Effector CD8-positive, alpha-beta T cell (primary cell): ENCODE measurements at regions not wholly inside any gene's neighbourhood (a gene's known extent, or its start where the extent isn't known, plus 50 kb on each side); places are given as distances from the start of the nearest gene placed in this dataset.

Experiments
- DNase-seq: peaks from one replicate; lab custom pipeline; 2025; lab: John Stamatoyannopoulos, UW

DNA sequence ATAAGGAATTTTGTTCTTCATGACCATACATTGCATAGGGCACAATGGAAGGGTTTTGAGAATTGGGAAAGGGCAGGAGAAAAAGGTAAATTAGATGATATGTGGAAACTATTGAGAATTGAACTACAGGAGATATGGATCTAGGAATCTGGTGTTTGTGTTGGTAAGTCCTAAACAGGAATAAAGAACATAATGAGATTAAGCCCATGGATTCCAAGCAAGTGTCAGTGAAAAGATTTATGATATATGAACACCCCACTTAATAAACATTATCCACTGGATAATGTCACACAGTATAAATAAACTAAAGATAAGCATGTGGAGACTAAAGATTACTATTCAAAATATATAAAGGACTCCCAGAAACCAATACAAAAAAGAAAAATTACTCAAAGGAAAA is 98.2 kb downstream of the TNFSF18 start:
- no peak for DNase-seq

DNA sequence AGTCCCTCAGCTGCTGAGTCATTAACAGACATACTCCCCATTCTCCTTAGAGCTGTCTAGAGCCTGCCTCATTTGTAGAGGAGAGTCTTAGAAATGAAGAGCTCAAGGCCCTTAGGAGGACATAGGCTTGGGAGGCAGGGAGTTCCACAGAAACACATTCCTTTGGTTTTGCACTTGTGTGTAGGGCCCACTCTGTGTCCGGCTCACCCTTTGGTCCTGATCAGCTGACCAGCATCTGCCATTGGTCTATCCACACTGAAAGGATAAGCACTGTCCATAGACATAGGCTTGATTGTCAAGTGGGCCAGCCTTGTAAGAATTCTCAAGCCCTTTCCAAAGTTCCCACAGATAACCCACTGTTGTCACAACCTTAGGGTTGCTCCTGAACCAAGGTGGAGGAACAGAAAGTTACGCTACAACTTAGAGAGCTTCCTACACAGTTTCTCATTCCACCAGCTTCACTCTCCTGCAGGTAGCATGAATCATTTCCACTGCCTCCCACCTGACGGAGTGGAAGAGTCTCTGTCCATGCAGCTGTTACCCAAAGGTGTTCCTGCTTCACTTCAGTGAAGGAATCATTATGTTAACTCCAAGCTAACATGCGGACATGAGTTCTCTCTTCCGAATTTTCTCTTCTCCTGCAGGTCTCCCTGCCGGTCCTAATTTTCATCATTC is 96.1 kb downstream of the TNFSF18 start:
- no peak for DNase-seq

DNA sequence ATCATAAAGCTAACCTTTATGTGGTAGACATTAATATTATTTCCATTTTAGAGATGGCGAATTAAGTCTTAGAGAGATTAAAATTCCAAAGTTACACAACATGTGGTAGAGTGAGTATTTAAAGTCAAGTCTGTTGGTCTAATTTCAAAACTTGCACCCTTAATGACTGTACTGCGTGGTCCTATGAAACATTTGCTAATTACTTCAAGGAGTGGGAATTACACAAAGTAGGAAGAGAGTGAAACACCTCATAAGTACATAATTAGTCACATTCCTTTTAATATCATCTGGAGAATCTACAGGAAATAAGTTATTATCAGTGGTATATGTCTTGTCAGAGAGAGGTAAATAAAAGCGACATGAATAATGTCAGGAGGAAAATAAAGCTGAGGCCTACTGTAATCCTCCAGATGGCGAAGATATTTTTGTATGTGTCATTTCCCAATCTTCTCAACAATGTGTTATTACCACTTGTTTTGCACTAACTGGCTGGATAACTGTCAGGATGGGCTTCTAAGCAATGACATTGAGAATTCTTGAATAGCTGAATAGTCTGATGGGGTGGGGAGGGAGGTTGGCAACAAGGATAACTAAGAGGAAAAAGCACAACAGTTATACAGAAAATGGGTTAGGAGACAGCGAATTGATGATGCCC is 95.5 kb downstream of the TNFSF18 start:
- DNase-seq = no peak

DNA sequence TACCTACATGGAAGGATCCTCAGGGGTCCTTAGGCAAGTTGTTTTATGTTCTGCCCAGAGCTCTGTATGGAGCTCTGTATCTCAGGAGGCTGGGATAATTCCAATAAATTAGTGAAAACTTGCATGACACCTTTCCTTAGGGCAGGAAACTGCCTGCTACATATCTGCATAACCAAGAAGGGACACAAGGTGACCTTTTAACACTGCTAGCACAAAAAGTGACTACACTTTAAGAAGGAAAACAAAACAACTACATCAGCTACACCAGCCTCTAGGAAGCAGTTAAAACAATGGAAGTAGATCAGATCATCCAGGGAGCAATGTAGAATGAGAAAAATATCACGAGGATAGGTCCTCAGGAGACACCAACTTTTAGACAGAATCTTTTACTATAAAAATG is 93.9 kb downstream of the TNFSF18 start:
- no peak for DNase-seq

DNA sequence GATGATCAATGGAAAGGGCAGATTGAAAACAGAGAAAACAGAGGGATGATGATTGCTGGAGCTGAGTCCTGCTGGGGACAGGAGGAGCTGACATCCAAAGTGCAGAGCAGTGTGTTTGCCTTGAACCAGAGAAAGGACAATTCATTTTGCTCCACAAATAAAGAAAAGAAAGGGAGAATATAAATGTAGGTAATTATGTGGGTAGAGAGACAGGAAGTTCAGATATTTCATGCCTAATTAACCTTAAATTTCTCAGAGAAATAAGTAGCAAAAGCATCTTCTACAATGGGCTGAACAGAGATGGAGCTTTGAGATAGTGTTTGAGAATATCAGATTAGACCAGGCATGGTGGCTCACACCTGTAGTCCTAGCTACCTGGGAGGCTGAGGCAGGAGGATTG is 93.2 kb downstream of the TNFSF18 start:
- DNase-seq = no peak

DNA sequence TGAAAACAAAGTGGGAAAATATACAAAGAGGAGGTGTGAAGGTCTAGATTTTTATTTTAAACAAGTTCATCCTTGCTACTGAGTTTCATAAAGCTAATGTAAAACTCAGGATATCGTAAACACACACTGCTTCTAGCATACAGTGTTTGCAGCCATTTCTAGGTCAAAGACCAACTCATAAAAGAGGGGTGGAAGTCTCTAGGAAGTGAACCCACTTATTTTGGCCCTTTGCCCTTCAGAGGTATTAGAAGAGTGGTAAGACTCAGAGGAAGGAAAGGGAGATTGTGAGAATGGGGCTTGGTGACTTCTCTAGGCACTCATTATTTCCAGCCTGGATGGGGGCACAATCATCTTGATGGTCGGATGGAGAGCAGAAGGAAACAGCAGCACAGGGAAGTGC is 91.2 kb downstream of the TNFSF18 start:
- no peak for DNase-seq

DNA sequence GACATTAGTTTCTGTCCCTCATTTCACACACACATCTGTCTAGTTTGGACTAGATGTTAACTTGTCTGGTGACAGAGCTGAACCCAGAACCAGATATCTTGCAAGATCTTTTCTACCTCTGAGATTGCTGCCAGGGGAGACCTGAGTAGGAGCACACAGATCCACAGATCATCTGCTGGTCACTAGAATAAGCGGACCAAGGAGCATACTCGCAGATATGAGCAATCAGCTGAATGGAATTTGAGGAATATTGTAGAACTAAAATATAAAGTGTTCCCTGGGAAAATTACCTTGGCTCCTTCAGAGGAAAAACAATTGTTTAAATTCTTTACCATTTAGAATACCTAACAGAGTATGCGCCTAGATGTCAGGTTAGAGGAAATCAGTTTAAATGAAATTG is 90.7 kb downstream of the TNFSF18 start:
- DNase-seq = no peak

DNA sequence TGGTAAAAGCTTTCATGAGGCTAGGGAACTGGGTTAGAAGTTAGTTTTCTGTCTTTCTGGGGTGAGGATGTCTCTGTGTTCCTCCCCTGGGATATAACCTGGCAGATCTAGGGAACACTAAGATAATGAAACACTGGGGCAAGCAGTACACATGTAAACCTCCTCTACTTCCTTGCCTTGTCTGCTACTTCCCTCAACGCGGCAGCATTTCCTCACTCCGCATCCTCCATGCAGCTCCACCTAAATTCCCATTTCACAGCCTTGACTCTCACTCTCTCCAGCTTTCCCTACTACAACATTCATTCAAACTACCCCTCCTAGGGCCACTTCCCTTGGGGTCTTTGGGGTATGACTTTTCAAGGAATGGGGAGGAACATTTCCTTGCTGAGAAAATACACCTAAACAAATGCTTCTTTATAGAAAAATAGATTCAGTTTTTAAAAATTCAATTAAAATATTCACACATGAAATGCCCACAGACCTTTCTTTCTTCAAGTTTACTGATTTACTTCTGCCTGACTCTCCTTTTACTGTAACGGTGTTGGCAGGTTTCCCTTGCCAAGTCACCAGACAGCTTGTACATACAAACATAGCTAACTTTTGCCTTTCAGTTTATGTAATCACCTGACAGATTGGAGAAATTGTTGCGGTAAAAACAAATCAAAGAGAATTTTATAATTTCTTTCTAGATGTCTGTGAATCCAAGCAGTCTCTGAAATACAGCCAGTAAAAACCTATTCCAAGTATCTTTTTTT is 90.1 kb downstream of the TNFSF18 start:
- no peak for DNase-seq

DNA sequence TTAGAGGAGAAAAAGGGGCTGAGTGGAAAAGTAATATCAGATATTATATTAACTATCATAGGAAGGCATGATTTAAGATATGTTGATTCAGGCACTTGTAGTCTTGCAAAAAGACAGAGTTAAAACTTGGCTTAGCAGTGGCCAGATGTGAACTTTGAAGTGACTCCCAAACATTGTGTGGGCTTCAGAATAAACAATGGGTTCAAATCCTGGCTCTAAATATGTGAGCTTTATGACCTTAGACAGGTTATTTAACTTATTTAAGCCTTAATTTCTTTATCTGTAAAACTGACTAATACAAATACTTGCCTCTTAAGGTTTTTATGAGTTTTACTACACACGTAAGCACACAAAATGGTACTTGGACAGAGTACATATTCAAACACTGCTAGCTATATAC is 85.9 kb downstream of the TNFSF18 start:
- no peak for DNase-seq

DNA sequence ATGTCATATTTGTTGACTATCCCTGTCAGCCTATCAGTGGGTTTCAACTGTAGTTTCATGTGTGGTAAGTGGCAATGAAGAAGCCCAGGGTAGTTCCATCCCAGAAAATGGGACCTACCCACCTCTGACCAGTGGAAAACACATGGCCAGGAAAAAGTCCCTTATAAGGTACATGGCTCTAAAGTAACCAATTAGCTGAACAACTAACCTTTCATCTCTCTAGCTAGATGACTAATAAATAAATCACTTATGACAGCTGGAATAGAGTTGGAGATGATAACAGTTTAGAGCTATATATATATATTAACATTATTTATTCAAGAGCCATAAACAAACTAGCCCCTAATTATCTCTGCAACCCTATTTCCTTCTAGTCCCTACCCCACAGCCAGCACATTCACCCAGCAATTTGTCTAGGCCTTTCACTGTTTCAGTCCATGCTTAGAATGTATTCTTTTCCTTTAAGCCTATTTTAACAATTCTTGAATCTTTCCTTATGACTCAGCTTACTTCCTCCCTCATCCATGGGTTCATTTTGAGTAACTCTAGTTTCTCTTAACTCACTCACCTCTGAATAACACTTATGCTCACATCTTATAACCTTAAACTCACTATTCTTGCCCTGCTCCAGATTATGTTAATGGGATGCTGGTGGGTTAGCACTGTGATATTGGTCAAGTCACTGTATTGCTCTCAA is 83.7 kb downstream of the TNFSF18 start:
- no peak for DNase-seq

DNA sequence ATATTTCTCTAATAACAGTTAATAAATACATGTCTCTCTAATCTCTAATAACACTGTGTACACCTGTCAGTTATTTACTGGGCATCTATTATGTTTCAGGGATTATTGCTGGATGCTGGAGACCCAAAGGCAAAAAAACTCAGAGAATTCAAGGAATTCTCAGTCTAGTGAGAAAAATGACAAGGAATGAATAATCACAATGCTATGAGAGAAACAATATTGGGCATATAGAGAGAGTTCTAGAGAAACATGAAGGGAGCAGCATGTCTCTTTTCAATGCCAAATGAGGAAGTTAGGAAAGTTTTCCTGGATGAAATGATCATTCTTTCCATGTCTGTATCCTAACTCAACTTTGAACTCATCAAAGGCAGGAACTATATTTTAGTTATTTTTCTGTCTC is 82.8 kb downstream of the TNFSF18 start:
- DNase-seq = no peak

DNA sequence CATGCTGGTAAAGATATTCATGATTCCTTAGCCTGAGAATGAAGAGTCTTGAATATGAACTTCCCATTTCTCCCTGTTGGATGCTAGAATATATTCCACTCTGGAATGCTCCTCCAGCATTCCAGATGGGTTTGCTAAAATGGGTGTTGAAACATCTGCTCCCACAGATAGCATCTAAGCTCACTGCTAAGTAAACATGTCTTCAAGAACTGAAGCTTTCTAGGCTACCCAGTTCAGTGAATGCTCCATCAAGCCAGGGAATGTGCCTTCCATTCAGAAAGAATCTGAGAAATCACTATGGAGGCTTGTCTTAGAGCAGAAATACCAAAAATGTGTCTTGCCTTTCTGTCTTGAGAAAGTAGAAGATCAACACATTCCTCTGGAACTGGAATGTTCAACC is 81.1 kb downstream of the TNFSF18 start:
- DNase-seq = no peak

DNA sequence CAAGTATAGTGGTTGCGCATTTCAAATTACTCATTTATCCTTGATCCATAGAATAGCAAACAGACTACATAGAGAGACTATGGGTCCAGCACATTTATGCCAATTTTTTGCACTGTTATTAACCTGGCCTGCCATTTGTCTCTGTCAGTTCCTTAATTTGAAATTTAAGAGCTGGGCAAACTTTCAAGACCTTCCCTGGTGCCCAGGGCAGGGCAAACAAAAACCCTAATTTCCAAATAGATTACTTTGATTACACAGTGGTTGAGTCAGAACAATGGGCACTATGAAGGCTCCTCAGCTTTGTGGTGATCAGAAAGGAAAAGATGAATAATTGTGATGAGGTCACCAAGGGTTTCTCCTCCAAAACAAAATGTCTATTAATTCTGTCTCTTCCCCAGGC is 80.6 kb downstream of the TNFSF18 start:
- no peak for DNase-seq

DNA sequence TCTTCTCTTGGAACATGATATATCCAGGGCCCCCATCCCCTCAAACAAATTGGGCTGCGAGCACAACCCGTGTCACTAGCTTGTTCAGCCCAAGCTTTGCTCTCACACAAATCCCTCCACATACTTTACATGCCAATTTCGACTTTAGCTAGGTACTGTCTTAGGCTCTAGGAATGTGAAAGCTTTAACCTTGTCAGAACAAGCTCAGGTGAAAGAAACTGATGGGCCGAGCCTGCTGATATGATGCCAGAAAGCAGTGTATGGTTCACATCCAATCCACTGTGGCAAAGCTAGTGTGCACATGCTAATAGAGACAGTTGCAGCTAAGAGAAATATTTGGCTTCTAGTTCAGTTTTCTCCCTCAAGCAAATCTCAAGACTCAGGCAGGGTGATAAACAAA is 79.5 kb downstream of the TNFSF18 start:
- no peak for DNase-seq

DNA sequence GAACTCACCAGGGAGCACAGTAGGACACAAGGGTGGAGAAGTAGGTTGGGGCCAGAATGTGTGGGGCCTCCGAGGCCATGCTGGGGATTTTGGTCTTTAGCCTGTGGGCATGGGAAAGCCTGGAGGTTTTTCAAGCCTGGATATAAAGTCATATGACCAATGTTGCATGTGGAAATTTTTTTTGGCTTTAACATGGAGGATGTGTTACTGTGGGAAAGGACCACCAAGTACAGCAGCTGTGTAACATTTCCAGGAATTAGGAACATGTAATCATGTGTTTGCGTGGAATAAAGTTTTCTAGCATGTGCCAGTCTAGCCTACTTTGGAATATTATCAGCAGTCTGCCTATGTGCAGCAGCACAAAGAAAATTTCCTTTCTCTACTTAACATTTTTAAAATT is 78.5 kb downstream of the TNFSF18 start:
- DNase-seq = no peak

DNA sequence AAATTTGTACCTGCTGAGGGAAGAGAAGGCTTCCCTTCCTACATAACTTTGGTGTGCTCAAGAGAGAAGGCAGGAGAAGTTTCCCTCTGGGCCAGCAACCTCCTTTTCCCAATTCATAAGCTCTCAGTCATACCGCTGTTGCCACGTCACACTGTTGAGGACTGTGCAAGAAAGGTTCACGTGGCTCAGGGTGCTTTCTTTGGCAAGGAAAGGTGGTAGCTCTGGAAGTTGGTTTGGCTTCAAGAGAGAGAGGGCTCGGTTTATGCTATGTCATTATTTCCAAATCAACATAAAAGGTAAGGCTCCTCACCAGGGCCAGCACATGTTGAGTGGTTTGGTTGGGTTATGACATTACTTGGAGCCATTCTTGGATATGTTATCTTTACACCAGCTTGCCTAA is 77.3 kb downstream of the TNFSF18 start:
- DNase-seq = no peak

DNA sequence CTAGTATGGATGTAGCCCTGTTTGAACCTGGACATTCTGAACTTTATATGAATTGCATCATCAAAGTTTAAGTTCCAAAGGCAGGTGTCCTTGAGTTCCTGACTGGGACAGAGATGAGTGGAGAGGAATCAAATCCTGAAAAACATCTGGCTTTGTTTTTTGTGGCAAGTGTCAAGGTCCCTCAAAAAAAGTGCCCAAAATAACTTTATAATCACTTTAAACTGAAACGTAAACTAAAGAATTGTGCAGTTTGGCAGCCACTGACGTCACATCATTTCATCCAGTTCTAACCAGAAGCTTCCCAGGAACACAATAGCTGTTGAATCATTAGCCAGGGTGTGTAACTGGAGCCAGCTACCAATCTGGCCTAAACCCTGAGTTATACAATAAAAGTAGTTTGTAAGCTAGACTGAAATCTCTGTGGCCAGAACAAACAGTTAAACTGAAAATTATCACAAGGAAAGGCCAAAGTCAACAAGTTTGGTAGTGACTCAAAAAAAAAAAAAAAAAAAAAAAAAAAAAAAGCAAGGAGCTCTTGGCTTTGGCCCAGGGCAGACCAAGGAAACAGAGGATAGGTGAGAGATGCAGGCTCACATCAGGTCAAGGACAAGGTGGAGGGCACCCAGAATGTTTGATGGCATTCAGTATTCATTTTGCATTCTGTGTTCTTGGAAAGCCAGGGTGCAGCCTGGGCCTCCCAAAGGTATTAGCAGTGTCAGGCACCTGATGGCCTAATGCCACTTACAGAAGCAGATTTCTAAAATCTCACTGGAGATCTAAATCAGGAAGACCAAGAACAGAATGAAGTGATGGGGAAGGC is 74.3 kb downstream of the TNFSF18 start:
- DNase-seq = no peak

DNA sequence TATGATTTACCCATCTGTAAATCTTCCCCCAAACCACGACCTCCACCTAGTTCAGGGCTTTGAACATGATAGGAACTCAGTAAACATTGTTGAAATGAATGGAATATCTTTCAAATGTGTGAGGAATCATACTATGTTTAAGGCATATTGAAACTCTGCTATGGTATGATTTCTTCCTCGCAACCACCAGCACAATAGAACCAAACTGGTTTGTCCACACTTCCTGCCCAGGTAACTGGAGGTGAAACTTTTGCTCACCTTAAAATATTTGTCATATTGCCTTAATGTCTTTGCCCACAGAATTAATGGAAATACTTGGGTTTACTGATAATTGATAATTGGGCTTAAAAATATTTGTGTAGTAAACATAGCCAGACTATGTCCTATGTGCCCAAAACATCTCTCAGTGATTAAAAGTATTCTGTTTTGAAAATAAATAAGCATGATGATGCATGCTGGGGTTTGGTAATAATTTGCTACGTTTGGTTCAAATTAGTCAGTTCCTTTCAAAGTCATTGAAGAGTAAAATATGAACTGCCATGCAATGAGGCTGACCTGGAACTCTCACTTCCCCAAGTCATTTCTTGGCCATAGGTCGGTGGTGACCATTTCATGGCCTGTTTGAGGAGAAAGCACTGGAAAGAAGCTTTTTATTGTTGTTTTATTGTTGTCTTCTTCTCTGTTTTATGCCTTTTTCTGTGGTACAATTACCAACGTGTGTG is 73.3 kb downstream of the TNFSF18 start:
- no peak for DNase-seq

DNA sequence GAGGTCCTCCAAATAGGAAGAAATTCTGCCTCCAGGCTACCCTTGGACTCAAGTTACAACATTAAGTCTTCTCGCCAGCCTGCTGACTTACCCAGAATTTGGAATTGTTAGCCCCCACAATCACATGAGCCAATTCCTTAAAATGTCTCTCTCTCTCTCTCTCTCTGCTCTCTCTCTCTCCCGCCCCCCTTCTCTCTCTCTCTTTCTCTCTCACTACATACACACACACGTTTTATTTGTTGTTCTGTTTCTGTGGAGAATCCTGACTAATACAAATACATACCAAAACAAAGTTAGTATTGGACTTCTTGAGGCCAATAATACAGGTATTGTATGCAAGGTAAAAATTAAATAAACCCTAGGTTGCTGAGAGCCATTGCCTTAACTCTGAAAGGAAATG is 72.1 kb downstream of the TNFSF18 start:
- no peak for DNase-seq

DNA sequence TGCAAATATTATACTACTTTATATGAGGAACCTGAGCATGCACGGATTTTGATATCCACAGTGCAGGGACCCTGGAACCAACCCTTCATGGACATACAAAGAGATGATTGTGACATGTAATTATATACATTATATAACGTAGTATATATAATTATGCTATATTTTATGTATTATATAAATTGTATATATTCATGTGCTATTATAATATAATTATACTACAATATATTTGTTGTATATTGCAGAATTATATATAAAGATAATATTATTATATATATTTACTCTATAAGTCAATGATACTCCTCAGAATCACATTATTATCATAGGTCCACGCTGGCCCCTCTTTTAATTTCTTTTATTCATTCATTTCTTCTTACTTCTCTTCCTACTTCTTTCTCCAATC is 70.9 kb downstream of the TNFSF18 start:
- no peak for DNase-seq

DNA sequence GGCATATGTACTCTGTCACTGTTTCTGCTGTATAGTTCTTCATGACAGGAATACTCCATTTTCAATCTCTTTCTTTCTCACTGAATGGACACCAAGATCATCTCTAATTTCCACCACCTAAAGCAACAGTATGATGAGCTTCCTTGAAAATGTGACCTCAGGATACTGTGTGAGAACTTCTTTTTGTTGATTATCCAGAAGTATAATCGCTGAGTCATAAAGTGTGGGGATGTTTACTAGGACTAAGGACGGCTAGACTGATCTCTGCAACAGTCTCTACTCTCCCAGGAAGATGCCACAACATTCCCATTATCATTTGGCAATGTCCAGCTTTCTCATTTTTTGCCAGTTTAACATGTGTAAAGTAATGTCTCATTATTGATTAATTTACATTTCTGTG is 70.3 kb downstream of the TNFSF18 start:
- DNase-seq = no peak
